ENCODE measurements at regions not wholly inside any gene's neighbourhood (a gene's known extent, or its start where the extent isn't known, plus 50 kb on each side); places are given as distances from the start of the nearest gene placed in this dataset.

- DNase-seq = no peak
- TF ChIP-seq CTCF (IDR thresholded peaks at IDR 0.05) (no peak), POLR2A (IDR thresholded peaks at IDR 0.05) (no peak)
Observed at GRCh38 chr4:45944000-45944399, 179.9 kb downstream of the GABRG1 start.

GRCh38 chr4:45939056-45939455, 184.8 kb downstream of the GABRG1 start:
- Histone ChIP-seq H3K27ac (no peak overlapping the region), H3K27me3 (no peaks in the 10 kb centered on the region), H3K4me3 (no peak overlapping the region), H3K36me3 (no peaks in the 10 kb centered on the region), H3K4me1 (no peaks in the 10 kb centered on the region), H3K9me3 (no peaks in the 10 kb centered on the region)
- DNase-seq = no peak
- no peak for TF ChIP-seq POLR2A (IDR thresholded peaks at IDR 0.05)

More at GRCh38 chr4:45944000-45944399, 179.9 kb downstream of the GABRG1 start:
- no peaks in the 10 kb centered on the region for H3K4me1 ChIP-seq
- no peaks in the 10 kb centered on the region for H3K36me3 ChIP-seq
- no peak overlapping the region for H3K4me3 ChIP-seq
- no peaks in the 10 kb centered on the region for H3K27me3 ChIP-seq
- no peaks in the 10 kb centered on the region for H3K9me3 ChIP-seq
- no peak overlapping the region for H3K27ac ChIP-seq

GRCh38 chr4:45931154-45931553, 192.7 kb downstream of the GABRG1 start:
- no peaks in the 10 kb centered on the region for H3K36me3 ChIP-seq
- no peaks in the 10 kb centered on the region for H3K4me1 ChIP-seq
- H3K27me3 ChIP-seq = no peaks in the 10 kb centered on the region
- H3K4me3 ChIP-seq = no peak overlapping the region
- DNase-seq = no peak
- TF ChIP-seq CTCF (IDR thresholded peaks at IDR 0.05) (no peak), POLR2A (IDR thresholded peaks at IDR 0.05) (no peak)
- H3K9me3 ChIP-seq = no peaks in the 10 kb centered on the region
- H3K27ac ChIP-seq = no peak overlapping the region

- no peak overlapping the region for H3K27ac ChIP-seq
- TF ChIP-seq POLR2A (IDR thresholded peaks at IDR 0.05) (no peak), CTCF (IDR thresholded peaks at IDR 0.05) (no peak)
- no peaks in the 10 kb centered on the region for H3K9me3 ChIP-seq
- no peaks in the 10 kb centered on the region for H3K4me1 ChIP-seq
- no peak overlapping the region for H3K4me3 ChIP-seq
- no peaks in the 10 kb centered on the region for H3K36me3 ChIP-seq
- H3K27me3 ChIP-seq = no peaks in the 10 kb centered on the region
- DNase-seq = no peak
Observed at GRCh38 chr4:45927641-45928040, 196.2 kb downstream of the GABRG1 start.

- H3K36me3 ChIP-seq = no peaks in the 10 kb centered on the region
- H3K4me3 ChIP-seq = no peak overlapping the region
- H3K27ac ChIP-seq = no peak overlapping the region
- no peaks in the 10 kb centered on the region for H3K9me3 ChIP-seq
- no peaks in the 10 kb centered on the region for H3K27me3 ChIP-seq
- H3K4me1 ChIP-seq = no peaks in the 10 kb centered on the region
- TF ChIP-seq CTCF (IDR thresholded peaks at IDR 0.05) (no peak), POLR2A (IDR thresholded peaks at IDR 0.05) (no peak)
- no peak for DNase-seq
Observed at GRCh38 chr4:45925809-45926208, 198.0 kb downstream of the GABRG1 start.

- Histone ChIP-seq H3K4me3 (no peak overlapping the region), H3K27ac (no peak overlapping the region), H3K9me3 (no peaks in the 10 kb centered on the region), H3K36me3 (no peaks in the 10 kb centered on the region), H3K27me3 (no peaks in the 10 kb centered on the region), H3K4me1 (no peaks in the 10 kb centered on the region)
- TF ChIP-seq POLR2A (IDR thresholded peaks at IDR 0.05) (no peak), CTCF (IDR thresholded peaks at IDR 0.05) (no peak)
- no peak for DNase-seq
Observed at GRCh38 chr4:45920861-45921260, 203.0 kb downstream of the GABRG1 start.

Data from Peyer's patch (tissue), 4 donors.